Choroid plexus epithelial cell (primary cell): ENCODE measurements at regions not wholly inside any gene's neighbourhood (a gene's known extent, or its start where the extent isn't known, plus 50 kb on each side); places are given as distances from the start of the nearest gene placed in this dataset.

Experiments used
- DNase-seq: peaks from one replicate; pipeline ENCODE4 v3.0.0-alpha.2; 2010; ENCODE audit warnings: low read depth
- H3K4me3 ChIP-seq: 2 replicates; pipeline ENCODE4 v1.5.1; 2011; ENCODE audit warnings: low read depth, mild to moderate bottlenecking, control low read depth, low read length, moderate library complexity
- CTCF ChIP-seq: conservative IDR thresholded peaks from 2 replicates; pipeline ENCODE4 v1.5.1; 2011; ENCODE audit warnings: low read depth, mild to moderate bottlenecking, control low read depth, inconsistent platforms, low read length, moderate library complexity

- DNase-seq: no peak
- no peak for TF ChIP-seq CTCF
Observed at GRCh38 chr1:208951908-208952307, 631.6 kb upstream of the CAMK1G start.

GRCh38 chr1:208962867-208963266 is 620.6 kb upstream of the CAMK1G start:
- DNase-seq: no peak
- TF ChIP-seq CTCF: no peak
- H3K4me3 ChIP-seq: no peak overlapping the region

More at GRCh38 chr1:208951908-208952307, 631.6 kb upstream of the CAMK1G start:
- no peak overlapping the region for H3K4me3 ChIP-seq

- no peak overlapping the region for H3K4me3 ChIP-seq
- no peak for TF ChIP-seq CTCF
- DNase-seq: no peak
Observed at GRCh38 chr1:208965351-208965750, 618.2 kb upstream of the CAMK1G start.

DNA sequence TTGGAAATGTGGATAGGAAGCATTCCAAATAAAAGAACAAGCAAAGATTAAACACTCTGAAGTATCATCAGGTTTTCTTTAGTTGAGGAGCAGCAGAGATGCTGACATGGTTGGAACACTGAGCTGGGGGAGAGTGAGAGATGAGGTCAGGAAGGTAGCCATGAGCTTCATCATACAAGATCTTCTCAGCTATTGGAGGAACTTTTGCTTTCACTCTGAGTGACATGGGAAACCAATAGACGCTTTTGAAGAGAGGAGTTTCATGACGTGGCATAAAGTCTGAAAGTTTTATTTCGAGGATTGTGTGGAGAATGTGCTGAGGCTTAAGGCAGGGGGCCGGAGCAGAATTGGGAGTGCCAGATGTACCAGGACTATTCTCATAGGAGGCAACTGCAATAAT is 616.2 kb upstream of the CAMK1G start:
- TF ChIP-seq CTCF: no peak
- DNase-seq: no peak
- H3K4me3 ChIP-seq: no peak overlapping the region

- no peak for DNase-seq
- TF ChIP-seq CTCF: no peak
- no peak overlapping the region for H3K4me3 ChIP-seq
Observed at GRCh38 chr1:208974717-208975116, 608.8 kb upstream of the CAMK1G start.

DNA sequence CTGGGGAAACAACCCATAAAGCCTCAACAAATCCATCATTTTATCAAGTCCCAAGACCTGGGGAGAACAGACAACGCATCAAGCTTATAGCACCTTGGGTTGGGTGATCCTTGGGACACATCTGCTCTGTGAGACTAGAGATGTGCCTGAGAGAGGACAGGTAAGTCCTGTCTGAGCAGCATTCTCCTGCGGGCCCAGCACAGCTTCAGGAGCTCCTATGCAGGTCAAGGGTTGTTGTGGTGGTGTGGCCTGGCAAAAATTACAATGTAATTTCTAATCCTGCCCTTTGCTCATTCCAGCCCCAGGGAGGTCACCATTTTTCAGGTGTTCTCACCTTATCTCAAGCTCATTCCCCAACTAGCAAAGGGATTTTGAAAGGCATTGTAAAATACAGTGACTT is 608.1 kb upstream of the CAMK1G start:
- no peak overlapping the region for H3K4me3 ChIP-seq
- DNase-seq: no peak
- TF ChIP-seq CTCF: no peak

DNA sequence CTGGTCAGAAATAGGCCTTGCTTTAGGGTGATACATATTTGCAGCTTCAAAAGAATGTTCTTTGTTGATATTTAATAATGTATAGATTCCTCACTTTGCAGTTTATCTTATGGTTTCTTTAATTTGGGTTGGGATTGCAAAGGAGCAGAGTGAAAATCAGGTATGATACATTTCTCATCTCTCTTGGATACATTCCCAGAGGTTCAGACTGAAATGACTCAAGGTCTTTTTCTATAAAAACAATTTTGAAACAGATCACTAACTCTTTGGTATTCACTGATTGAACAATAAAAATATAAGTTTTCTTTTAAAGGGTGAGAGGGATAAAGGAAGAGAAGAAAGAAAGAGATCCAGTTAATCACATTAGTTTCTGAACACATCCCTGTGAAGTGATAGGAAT is 606.5 kb upstream of the CAMK1G start:
- DNase-seq: no peak
- TF ChIP-seq CTCF: no peak
- H3K4me3 ChIP-seq: no peak overlapping the region
